Mesendoderm (in vitro differentiated cells): ENCODE measurements at regions not wholly inside any gene's neighbourhood (a gene's known extent, or its start where the extent isn't known, plus 50 kb on each side); places are given as distances from the start of the nearest gene placed in this dataset.

Experiments used
- DNase-seq: peaks from one replicate; pipeline ENCODE4 v3.0.0; 2013
- H2AK5ac ChIP-seq: 2 replicates; pipeline ENCODE4 v1.6.1; 2013; ENCODE audit warnings: low read length, inconsistent platforms
- H2BK120ac ChIP-seq: 2 replicates; pipeline ENCODE4 v1.6.1; 2013; ENCODE audit warnings: low read depth, mild to moderate bottlenecking, low read length, moderate library complexity, mixed read lengths
- H2BK15ac ChIP-seq: replicated peaks from 2 replicates; pipeline ENCODE4 v1.6.1; 2013; ENCODE audit warnings: low read depth, mild to moderate bottlenecking, moderate library complexity
- H2BK5ac ChIP-seq: 2 replicates; pipeline ENCODE4 v1.6.1; 2013; ENCODE audit warnings: low read length, inconsistent platforms
- H3K18ac ChIP-seq: 2 replicates; pipeline ENCODE4 v1.6.1; 2013; ENCODE audit warnings: mild to moderate bottlenecking, low read length, mixed read lengths
- H3K23ac ChIP-seq: one replicate; pipeline ENCODE4 v1.6.1; 2013; ENCODE audit warnings: low read length
- H3K27ac ChIP-seq: 2 replicates; pipeline ENCODE4 v1.5.1; 2013; ENCODE audit warnings: low read depth, mild to moderate bottlenecking, inconsistent platforms, low read length, moderate library complexity
- H3K27me3 ChIP-seq: 2 replicates; pipeline ENCODE4 v1.6.1; 2013; ENCODE audit warnings: low read length, control low read depth, mild to moderate bottlenecking, inconsistent platforms; ENCODE audit not compliant: insufficient read depth, poor library complexity
- H3K36me3 ChIP-seq: 2 replicates; pipeline ENCODE4 v1.6.1; 2013; ENCODE audit warnings: low read length, inconsistent platforms; ENCODE audit not compliant: control insufficient read depth, insufficient read depth
- H3K4ac ChIP-seq: one replicate; pipeline ENCODE4 v1.6.1; 2013; ENCODE audit warnings: low read depth, mild to moderate bottlenecking, low read length, moderate library complexity
- H3K4me1 ChIP-seq: 2 replicates; pipeline ENCODE4 v1.6.1; 2013; ENCODE audit warnings: low read depth, low read length, inconsistent platforms; ENCODE audit not compliant: control insufficient read depth
- H3K4me2 ChIP-seq: 2 replicates; pipeline ENCODE4 v1.6.1; 2013; ENCODE audit warnings: low read length
- H3K4me3 ChIP-seq: 2 replicates; pipeline ENCODE4 v1.5.1; 2013; ENCODE audit warnings: mild to moderate bottlenecking, low read length
- H3K56ac ChIP-seq: one replicate; pipeline ENCODE4 v1.6.1; 2013; ENCODE audit warnings: low read length
- H3K79me1 ChIP-seq: 2 replicates; pipeline ENCODE4 v1.6.1; 2013; ENCODE audit warnings: low read length, inconsistent platforms
- H3K79me2 ChIP-seq: 2 replicates; pipeline ENCODE4 v1.6.1; 2013; ENCODE audit warnings: mild to moderate bottlenecking, low read length; ENCODE audit not compliant: control insufficient read depth, insufficient read depth
- H3K9ac ChIP-seq: 2 replicates; pipeline ENCODE4 v1.6.1; 2013; ENCODE audit warnings: low read length, inconsistent platforms
- H4K5ac ChIP-seq: one replicate; pipeline ENCODE4 v1.6.1; 2013; ENCODE audit warnings: low read length
- H4K8ac ChIP-seq: one replicate; pipeline ENCODE4 v1.6.1; 2013; ENCODE audit warnings: low read depth, mild to moderate bottlenecking, control low read depth, low read length, moderate library complexity
- WGBS: extraction: QIAGEN DNeasy Blood & Tissue Kit; methylation state at CpG from one replicate; pipeline ENCODE4 v1.1.7; 2013; ENCODE audit warnings: low lambda C conversion rate, missing lambda C conversion rate; ENCODE audit not compliant: insufficient coverage; ENCODE audit errors: extremely low coverage; 5-methylcytosine and 5-hydroxymethylcytosine counted together

- Histone ChIP-seq H3K9ac (no peak overlapping the region), H2BK5ac (no peak overlapping the region), H3K4me1 (no peaks in the 10 kb centered on the region), H3K36me3 (no peaks in the 10 kb centered on the region), H3K23ac (no peak overlapping the region), H3K18ac (no peak overlapping the region), H4K8ac (no peak overlapping the region), H3K4me2 (no peak overlapping the region), H4K5ac (no peak overlapping the region), H3K79me1 (no peaks in the 10 kb centered on the region), H2BK15ac (no peak overlapping the region), H3K4ac (no peak overlapping the region), H3K27ac (no peak overlapping the region), H3K27me3 (no peaks in the 10 kb centered on the region), H3K4me3 (no peak overlapping the region), H2BK120ac (no peak overlapping the region), H2AK5ac (no peak overlapping the region), H3K56ac (no peak overlapping the region), H3K79me2 (no peaks in the 10 kb centered on the region)
- no peak for DNase-seq
These were observed 397.1 kb upstream of the CDH20 start for GRCh38 chr18:60936101-60936500.

- Histone ChIP-seq H3K27ac (no peak overlapping the region), H4K5ac (no peak overlapping the region), H2AK5ac (no peak overlapping the region), H3K9ac (no peak overlapping the region), H2BK5ac (no peak overlapping the region), H3K4me3 (no peak overlapping the region), H3K79me2 (no peaks in the 10 kb centered on the region), H3K27me3 (no peaks in the 10 kb centered on the region), H3K18ac (no peak overlapping the region), H3K36me3 (no peaks in the 10 kb centered on the region), H2BK15ac (no peak overlapping the region), H3K4ac (no peak overlapping the region), H4K8ac (no peak overlapping the region), H3K4me2 (no peak overlapping the region), H2BK120ac (no peak overlapping the region), H3K4me1 (no peaks in the 10 kb centered on the region), H3K23ac (no peak overlapping the region), H3K79me1 (no peaks in the 10 kb centered on the region), H3K56ac (no peak overlapping the region)
- no CpG with 5 or more reads among the region's 6 CpGs for WGBS
- no peak for DNase-seq
These were observed 389.9 kb upstream of the CDH20 start for GRCh38 chr18:60943297-60943696.

GRCh38 chr18:60950634-60951033, 382.6 kb upstream of the CDH20 start:
- Histone ChIP-seq H3K56ac (no peak overlapping the region), H3K23ac (no peak overlapping the region), H3K4ac (no peak overlapping the region), H3K4me1 (no peaks in the 10 kb centered on the region), H3K79me2 (no peaks in the 10 kb centered on the region), H3K27me3 (no peaks in the 10 kb centered on the region), H3K27ac (no peak overlapping the region), H3K4me3 (no peak overlapping the region), H4K8ac (no peak overlapping the region), H2BK5ac (no peak overlapping the region), H3K79me1 (no peaks in the 10 kb centered on the region), H3K36me3 (no peaks in the 10 kb centered on the region), H2BK15ac (no peak overlapping the region), H4K5ac (no peak overlapping the region), H2BK120ac (no peak overlapping the region), H3K4me2 (no peak overlapping the region), H2AK5ac (no peak overlapping the region), H3K18ac (no peak overlapping the region), H3K9ac (no peak overlapping the region)
- WGBS = no CpG with 5 or more reads among the region's 2 CpGs
- no peak for DNase-seq

- WGBS = no CpG with 5 or more reads among the region's 2 CpGs
- Histone ChIP-seq H3K56ac (no peak overlapping the region), H3K9ac (no peak overlapping the region), H2BK5ac (no peak overlapping the region), H3K4ac (no peak overlapping the region), H3K79me1 (no peaks in the 10 kb centered on the region), H2BK15ac (no peak overlapping the region), H3K27me3 (no peaks in the 10 kb centered on the region), H3K79me2 (no peaks in the 10 kb centered on the region), H3K4me3 (no peak overlapping the region), H4K8ac (no peak overlapping the region), H4K5ac (no peak overlapping the region), H2AK5ac (no peak overlapping the region), H3K18ac (no peak overlapping the region), H3K27ac (no peak overlapping the region), H3K4me1 (no peaks in the 10 kb centered on the region), H3K23ac (no peak overlapping the region), H2BK120ac (no peak overlapping the region), H3K36me3 (no peaks in the 10 kb centered on the region), H3K4me2 (no peak overlapping the region)
- DNase-seq = no peak
These were observed 382.1 kb upstream of the CDH20 start for GRCh38 chr18:60951091-60951490.

GRCh38 chr18:60962625-60963024, 370.6 kb upstream of the CDH20 start:
- Histone ChIP-seq H3K4me1 (no peaks in the 10 kb centered on the region), H3K18ac (no peak overlapping the region), H3K79me2 (no peaks in the 10 kb centered on the region), H2AK5ac (no peak overlapping the region), H3K4me2 (no peak overlapping the region), H3K79me1 (no peaks in the 10 kb centered on the region), H3K4me3 (no peak overlapping the region), H3K23ac (no peak overlapping the region), H3K36me3 (no peaks in the 10 kb centered on the region), H2BK5ac (no peak overlapping the region), H3K9ac (no peak overlapping the region), H4K8ac (no peak overlapping the region), H3K4ac (no peak overlapping the region), H3K27ac (no peak overlapping the region), H2BK15ac (no peak overlapping the region), H3K27me3 (no peaks in the 10 kb centered on the region), H3K56ac (no peak overlapping the region), H2BK120ac (no peak overlapping the region), H4K5ac (no peak overlapping the region)
- no CpG with 5 or more reads among the region's 2 CpGs for WGBS
- DNase-seq = no peak

GRCh38 chr18:60965856-60966255, 367.4 kb upstream of the CDH20 start:
- H3K9ac ChIP-seq = no peak overlapping the region
- H2BK120ac ChIP-seq = no peak overlapping the region
- H3K79me1 ChIP-seq = no peaks in the 10 kb centered on the region
- no peak overlapping the region for H3K18ac ChIP-seq
- DNase-seq = no peak
- H3K4me3 ChIP-seq = no peak overlapping the region
- no peak overlapping the region for H4K8ac ChIP-seq
- no peak overlapping the region for H4K5ac ChIP-seq
- H2BK5ac ChIP-seq = no peak overlapping the region
- H3K56ac ChIP-seq = no peak overlapping the region
- H3K4ac ChIP-seq = no peak overlapping the region
- no peak overlapping the region for H2BK15ac ChIP-seq
- H3K79me2 ChIP-seq = no peaks in the 10 kb centered on the region
- no peaks in the 10 kb centered on the region for H3K36me3 ChIP-seq
- no peak overlapping the region for H2AK5ac ChIP-seq
- no peak overlapping the region for H3K4me2 ChIP-seq
- H3K23ac ChIP-seq = no peak overlapping the region
- no peaks in the 10 kb centered on the region for H3K4me1 ChIP-seq
- no peak overlapping the region for H3K27ac ChIP-seq
- no peaks in the 10 kb centered on the region for H3K27me3 ChIP-seq
